Right renal cortex interstitium (tissue), 3 donors: ENCODE measurements at regions not wholly inside any gene's neighbourhood (a gene's known extent, or its start where the extent isn't known, plus 50 kb on each side); places are given as distances from the start of the nearest gene placed in this dataset.
"Not testable (repeated sequence)": the region's sequence is repeated elsewhere in the genome, so short reads cannot be mapped to it uniquely, and the experiment has no call there.

Source experiments
- DNase-seq, 3 donors: peaks; one replicate each; pipeline ENCODE4 v3.0.0-alpha.2; 2013; ENCODE audit warnings: low read depth in 3 of 3, low spot score in 2 of 3

GRCh38 chr3:56927855-56928254, 126.1 kb upstream of the ARHGEF3 start:
- no peak for DNase-seq

- DNase-seq: no peak
These were observed 125.2 kb upstream of the ARHGEF3 start for GRCh38 chr3:56926947-56927282.

- DNase-seq: no peak
These were observed 124.6 kb upstream of the ARHGEF3 start for GRCh38 chr3:56926243-56926946.

- DNase-seq: not testable (repeated sequence)
These were observed 123.0 kb upstream of the ARHGEF3 start for GRCh38 chr3:56924700-56925099.

- no peak for DNase-seq
These were observed 121.9 kb upstream of the ARHGEF3 start for GRCh38 chr3:56923526-56924224.

GRCh38 chr3:56921573-56922453, 120.1 kb upstream of the ARHGEF3 start:
- DNase-seq: no peak

GRCh38 chr3:56919797-56920195, 118.0 kb upstream of the ARHGEF3 start:
- DNase-seq: no peak

DNA sequence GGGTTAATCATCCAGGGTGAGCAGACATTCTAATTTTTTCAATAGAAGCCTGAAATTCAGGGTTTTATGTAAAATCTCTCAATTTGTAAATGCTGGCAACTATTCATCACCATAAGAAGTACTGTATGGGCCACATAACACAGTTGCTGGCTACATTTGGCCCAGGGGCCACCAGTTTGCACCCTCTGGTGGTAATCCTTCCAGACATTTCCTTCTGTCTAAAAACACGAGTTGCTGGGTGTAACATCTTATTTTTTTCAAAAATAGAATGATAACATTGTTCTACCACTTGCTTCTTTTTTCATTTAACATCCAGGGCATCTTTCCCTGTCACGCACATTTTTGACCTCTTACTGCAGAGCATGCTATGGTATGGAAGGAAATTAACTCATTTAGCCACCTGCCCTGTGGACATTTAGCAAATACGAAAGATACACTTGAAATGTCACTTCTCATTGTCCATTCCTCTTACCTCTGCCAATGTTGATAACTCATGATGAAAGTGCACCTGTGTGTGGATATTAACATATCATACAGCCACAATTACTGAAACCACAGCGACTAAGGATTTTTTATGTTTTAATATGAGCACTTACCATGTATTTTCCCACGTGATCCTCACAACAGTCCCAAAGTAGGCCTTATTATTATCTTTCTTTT, 117.5 kb upstream of the ARHGEF3 start:
- DNase-seq: no peak

DNA sequence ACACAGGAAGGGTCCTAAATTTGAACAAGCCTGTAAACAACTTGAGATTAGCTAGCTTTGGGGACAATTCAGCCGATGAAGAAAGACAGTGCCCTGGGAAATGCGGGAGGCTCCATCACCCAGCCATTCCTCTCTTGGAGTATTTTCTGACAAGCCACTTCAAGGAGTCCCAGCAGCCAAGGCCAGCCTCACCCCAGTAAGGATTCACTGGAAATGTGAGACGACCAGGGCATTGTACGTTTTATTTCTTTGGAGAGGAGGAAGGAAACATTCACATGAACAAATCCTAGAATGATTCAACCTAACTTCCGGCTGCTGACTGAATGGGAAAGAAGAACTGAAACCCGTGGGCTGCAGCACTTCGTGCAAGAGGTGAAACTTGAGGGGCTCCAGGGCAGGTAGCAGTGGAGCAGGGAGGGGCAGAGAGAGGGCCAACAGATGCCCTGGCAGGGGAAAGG, 116.4 kb upstream of the ARHGEF3 start:
- no peak for DNase-seq

- no peak for DNase-seq
These were observed 115.8 kb upstream of the ARHGEF3 start for GRCh38 chr3:56917361-56918110.

DNA sequence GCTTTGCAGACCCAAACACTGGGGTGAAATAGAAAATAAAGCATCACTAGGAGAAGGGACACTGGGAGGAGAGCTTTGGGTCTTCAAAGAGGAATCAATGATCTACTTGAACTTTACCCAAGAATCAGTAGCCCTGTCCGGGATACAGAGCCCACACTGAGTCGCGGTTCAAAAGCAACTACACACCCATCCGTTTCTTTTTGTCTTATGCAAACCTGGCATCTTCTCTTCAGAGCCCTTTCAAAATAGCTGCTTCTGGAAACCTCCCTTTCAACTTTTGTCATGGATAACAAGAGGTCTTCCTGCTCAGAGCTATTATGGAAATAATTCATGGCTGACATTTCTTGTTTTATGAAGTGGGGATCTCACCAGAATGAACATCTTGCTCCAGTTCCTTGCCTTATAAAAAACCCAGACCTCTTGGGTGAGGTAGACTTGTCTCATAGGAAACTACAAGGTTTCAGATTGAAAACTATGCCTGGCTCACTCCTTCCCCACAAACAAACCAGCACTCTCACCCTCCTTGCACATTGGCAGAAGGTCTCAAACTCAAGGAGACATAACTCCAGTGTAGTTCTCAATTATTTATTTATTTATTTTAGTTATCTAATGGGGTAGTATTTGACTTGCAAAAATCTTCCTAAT, 115.1 kb upstream of the ARHGEF3 start:
- DNase-seq: no peak

DNA sequence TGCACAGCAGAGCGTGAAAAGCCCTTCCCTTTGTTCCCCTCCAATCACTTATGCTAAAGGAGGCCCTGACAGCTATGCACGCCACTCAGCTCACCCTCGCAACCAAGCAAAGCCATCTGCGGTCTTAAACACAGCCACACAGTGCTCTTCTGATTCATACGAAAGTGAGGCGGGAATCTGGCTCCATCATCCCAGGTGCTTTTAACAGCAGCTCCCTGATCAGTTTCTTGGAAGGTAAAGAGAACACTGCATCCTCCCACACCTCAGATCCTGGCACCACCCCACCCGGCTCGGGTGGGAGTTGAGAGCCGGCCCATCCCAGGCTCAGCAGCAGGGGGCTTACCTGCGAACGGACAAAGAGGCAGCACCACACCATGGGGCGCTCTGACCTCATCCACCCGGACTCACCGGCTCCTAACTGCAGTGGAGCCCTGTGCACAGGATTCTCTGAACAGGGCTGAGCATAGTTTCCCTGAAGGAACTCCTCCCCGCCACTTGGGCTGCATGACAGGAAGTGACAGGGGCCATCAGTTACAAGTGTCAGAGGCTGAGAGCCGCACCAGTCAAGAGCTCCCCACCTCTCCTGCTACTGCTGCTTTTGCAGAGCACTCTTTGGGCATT, 114.3 kb upstream of the ARHGEF3 start:
- DNase-seq: no peak

DNA sequence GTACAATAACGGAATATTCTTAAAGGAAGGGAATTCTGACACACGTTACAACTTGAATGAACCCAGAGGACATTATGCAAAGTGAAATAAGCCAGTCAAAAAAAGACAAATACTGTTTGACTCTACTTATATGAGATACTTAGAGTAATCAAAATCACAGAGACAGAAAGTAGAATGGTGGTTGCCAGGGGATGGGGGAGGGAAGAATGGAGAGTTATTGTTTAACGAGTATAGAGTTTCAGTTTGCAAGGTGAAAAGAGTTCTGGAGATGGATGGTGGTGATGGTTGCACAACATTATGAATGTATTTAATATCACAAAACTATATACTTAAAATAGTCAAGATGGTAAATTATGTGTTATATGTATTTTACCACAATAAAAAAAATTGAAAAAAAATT, 112.9 kb upstream of the ARHGEF3 start:
- DNase-seq: no peak

- DNase-seq: no peak
These were observed 109.6 kb upstream of the ARHGEF3 start for GRCh38 chr3:56911363-56911762.

GRCh38 chr3:56909349-56909748, 107.6 kb upstream of the ARHGEF3 start:
- no peak for DNase-seq

- DNase-seq: no peak
These were observed 106.3 kb upstream of the ARHGEF3 start for GRCh38 chr3:56908004-56908403.

GRCh38 chr3:56904552-56905215, 102.9 kb upstream of the ARHGEF3 start:
- DNase-seq: no peak

DNA sequence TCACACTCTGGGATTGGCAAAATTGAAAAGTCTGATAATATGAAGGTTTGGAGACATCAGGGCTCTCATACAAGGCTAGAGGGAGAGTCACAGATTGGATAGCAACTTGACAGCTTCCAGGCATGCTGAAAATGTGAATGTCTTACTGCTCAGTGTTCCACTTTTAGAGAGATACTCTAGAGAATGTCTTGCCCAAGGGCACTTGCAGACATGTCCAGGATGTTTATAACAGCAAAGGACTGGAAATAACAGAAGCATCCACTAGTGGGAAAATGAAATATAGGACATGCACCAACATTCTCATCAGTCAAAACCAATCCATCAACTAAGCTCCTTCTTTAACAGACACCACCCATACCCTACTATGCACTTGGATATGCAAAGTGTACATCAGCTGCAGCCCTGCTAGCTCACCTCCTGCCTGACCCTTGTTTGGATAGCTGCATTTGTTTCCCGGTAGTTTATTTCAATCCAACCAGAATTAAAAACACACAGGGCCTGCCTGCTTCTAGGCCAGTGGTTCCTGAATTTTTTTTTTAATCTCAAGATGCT, 101.6 kb upstream of the ARHGEF3 start:
- DNase-seq: no peak
